KMS-11 (cell line): ENCODE measurements at regions not wholly inside any gene's neighbourhood (a gene's known extent, or its start where the extent isn't known, plus 50 kb on each side); places are given as distances from the start of the nearest gene placed in this dataset.

Experiments used
- H2AFZ ChIP-seq: fragments of 200-600 bp; sonication (generic); 2 replicates; pipeline ENCODE4 v1.6.1; 2016; ENCODE audit warnings: antibody characterized with exemption, mixed run types, low read depth
- H3K27ac ChIP-seq: fragments of 200-600 bp; sonication (generic); 2 replicates; pipeline ENCODE4 v1.6.1; 2016; ENCODE audit warnings: mild to moderate bottlenecking, mixed run types
- H3K27me3 ChIP-seq: fragments of 200-600 bp; sonication (generic); 2 replicates; pipeline ENCODE4 v1.6.1; 2017; ENCODE audit warnings: mild to moderate bottlenecking, low read depth, mixed run types, moderate library complexity; ENCODE audit not compliant: insufficient read depth
- H3K36me3 ChIP-seq: fragments of 200-600 bp; sonication (generic); 2 replicates; pipeline ENCODE4 v1.6.1; 2017; ENCODE audit warnings: mild to moderate bottlenecking, mixed run types; ENCODE audit not compliant: insufficient read depth
- H3K4me1 ChIP-seq: fragments of 200-600 bp; sonication (generic); 2 replicates; pipeline ENCODE4 v1.6.1; 2016; ENCODE audit warnings: mild to moderate bottlenecking, low read depth, mixed run types; ENCODE audit not compliant: poor library complexity, severe bottlenecking
- H3K4me2 ChIP-seq: fragments of 200-600 bp; sonication (generic); 2 replicates; pipeline ENCODE4 v1.7.0; 2016; ENCODE audit warnings: mild to moderate bottlenecking, mixed run types
- H3K4me3 ChIP-seq: fragments of 200-600 bp; sonication (generic); IDR thresholded peaks from 2 replicates; pipeline ENCODE4 v1.6.1; 2017; ENCODE audit warnings: low read depth, low read length, mixed read lengths; ENCODE audit not compliant: insufficient read depth
- H3K79me2 ChIP-seq: fragments of 200-600 bp; sonication (generic); 2 replicates; pipeline ENCODE4 v1.6.1; 2016; ENCODE audit warnings: low read depth, mixed run types; ENCODE audit not compliant: insufficient read depth
- H3K9ac ChIP-seq: fragments of 200-600 bp; sonication (generic); 2 replicates; pipeline ENCODE4 v1.6.1; 2016; ENCODE audit warnings: mild to moderate bottlenecking, mixed run types
- H4K20me1 ChIP-seq: fragments of 200-600 bp; sonication (generic); 2 replicates; pipeline ENCODE4 v1.6.1; 2016; ENCODE audit warnings: mild to moderate bottlenecking, mixed run types; ENCODE audit not compliant: insufficient read depth
- CTCF ChIP-seq: fragments of 200-600 bp; sonication (generic); conservative IDR thresholded peaks from 2 replicates; pipeline ENCODE4 v1.6.1; 2017; ENCODE audit warnings: low read depth, mild to moderate bottlenecking, antibody characterized with exemption, low read length, moderate library complexity, mixed read lengths

- no peaks in the 10 kb centered on the region for H4K20me1 ChIP-seq
- H3K4me1 ChIP-seq, result no peaks in the 10 kb centered on the region
- H3K36me3 ChIP-seq, result no peaks in the 10 kb centered on the region
- no peak for TF ChIP-seq CTCF
- H3K4me2 ChIP-seq, result no peak overlapping the region
- H3K79me2 ChIP-seq, result no peaks in the 10 kb centered on the region
- no peak overlapping the region for H3K9ac ChIP-seq
- H3K4me3 ChIP-seq, result no peak overlapping the region
- H2AFZ ChIP-seq, result no peak overlapping the region
- no peaks in the 10 kb centered on the region for H3K27me3 ChIP-seq
- H3K27ac ChIP-seq, result no peak overlapping the region
These were observed 106.2 kb upstream of the CTBP2 start for GRCh38 chr10:125266541-125266940.

- H2AFZ ChIP-seq, result no peak overlapping the region
- H3K4me3 ChIP-seq, result no peak overlapping the region
- H3K9ac ChIP-seq, result no peak overlapping the region
- no peak overlapping the region for H3K27ac ChIP-seq
- H3K79me2 ChIP-seq, result no peaks in the 10 kb centered on the region
- no peaks in the 10 kb centered on the region for H3K27me3 ChIP-seq
- H3K4me1 ChIP-seq, result no peaks in the 10 kb centered on the region
- TF ChIP-seq CTCF, result no peak
- H3K36me3 ChIP-seq, result no peaks in the 10 kb centered on the region
- H4K20me1 ChIP-seq, result no peaks in the 10 kb centered on the region
- no peak overlapping the region for H3K4me2 ChIP-seq
These were observed 105.2 kb upstream of the CTBP2 start for GRCh38 chr10:125265579-125265955.

- Histone ChIP-seq H3K27ac (no peak overlapping the region), H3K4me2 (no peak overlapping the region)
These were observed 104.6 kb upstream of the CTBP2 start for GRCh38 chr10:125264757-125265578.

GRCh38 chr10:125264091-125264490, 103.7 kb upstream of the CTBP2 start:
- no peak overlapping the region for H3K27ac ChIP-seq
- H4K20me1 ChIP-seq, result no peaks in the 10 kb centered on the region
- no peak overlapping the region for H3K4me3 ChIP-seq
- no peaks in the 10 kb centered on the region for H3K27me3 ChIP-seq
- H3K4me1 ChIP-seq, result no peaks in the 10 kb centered on the region
- H2AFZ ChIP-seq, result no peak overlapping the region
- H3K36me3 ChIP-seq, result no peaks in the 10 kb centered on the region
- H3K9ac ChIP-seq, result no peak overlapping the region
- TF ChIP-seq CTCF, result no peak
- no peak overlapping the region for H3K4me2 ChIP-seq
- no peaks in the 10 kb centered on the region for H3K79me2 ChIP-seq

More at GRCh38 chr10:125264757-125265578, 104.6 kb upstream of the CTBP2 start:
- H3K4me3 ChIP-seq, result no peak overlapping the region
- H3K9ac ChIP-seq, result no peak overlapping the region
- H4K20me1 ChIP-seq, result no peaks in the 10 kb centered on the region
- no peaks in the 10 kb centered on the region for H3K4me1 ChIP-seq
- H3K36me3 ChIP-seq, result no peaks in the 10 kb centered on the region
- H3K27me3 ChIP-seq, result no peaks in the 10 kb centered on the region
- no peak for TF ChIP-seq CTCF
- no peaks in the 10 kb centered on the region for H3K79me2 ChIP-seq
- H2AFZ ChIP-seq, result no peak overlapping the region
